ENCODE measurements at regions not wholly inside any gene's neighbourhood (a gene's known extent, or its start where the extent isn't known, plus 50 kb on each side); places are given as distances from the start of the nearest gene placed in this dataset.

- ATAC-seq (ENCODE audit: poor library complexity) (no peak), DNase-seq (no peak)
- intact Hi-C loops (cut with DNase I), result no loop called here
These were observed 125.3 kb upstream of the ABCA1 start for GRCh38 chr9:105053209-105053652.

GRCh38 chr9:105054491-105054890 lies 126.5 kb upstream of the ABCA1 start:
- peak; percentile 27 for ATAC-seq (ENCODE audit: poor library complexity)
- intact Hi-C loops (cut with DNase I), result no loop called here
- no peak for DNase-seq

GRCh38 chr9:105055917-105056316 lies 128.0 kb upstream of the ABCA1 start:
- intact Hi-C loops (cut with DNase I), result no loop called here
- DNase-seq (no peak), ATAC-seq (ENCODE audit: poor library complexity) (no peak)

GRCh38 chr9:105057551-105057950 lies 129.6 kb upstream of the ABCA1 start:
- DNase-seq, result no peak
- intact Hi-C loops (cut with DNase I), result no loop called here
- no peak for ATAC-seq (ENCODE audit: poor library complexity)

GRCh38 chr9:105059252-105059651 lies 131.3 kb upstream of the ABCA1 start:
- intact Hi-C loops (cut with DNase I), result no loop called here
- DNase-seq (no peak), ATAC-seq (ENCODE audit: poor library complexity) (no peak)

GRCh38 chr9:105062222-105062855 lies 134.4 kb upstream of the ABCA1 start:
- intact Hi-C loops (cut with DNase I), result no loop called here
- ATAC-seq (ENCODE audit: poor library complexity), result no peak
- no peak for DNase-seq

- DNase-seq, result peak; percentile 94
- ATAC-seq (ENCODE audit: poor library complexity), result peak; percentile 98
- intact Hi-C loops (cut with DNase I), result no loop called here
These were observed 136.5 kb upstream of the ABCA1 start for GRCh38 chr9:105064248-105065097.

GRCh38 chr9:105065098-105066088 lies 137.4 kb upstream of the ABCA1 start:
- DNase-seq, result no peak
- intact Hi-C loops (cut with DNase I), result no loop called here
- ATAC-seq (ENCODE audit: poor library complexity), result no peak

- intact Hi-C loops (cut with DNase I), result no loop called here
- ATAC-seq (ENCODE audit: poor library complexity), result no peak
- no peak for DNase-seq
These were observed 138.4 kb upstream of the ABCA1 start for GRCh38 chr9:105066275-105066865.

- intact Hi-C loops (cut with DNase I), result no loop called here
- ATAC-seq (ENCODE audit: poor library complexity) (no peak), DNase-seq (no peak)
These were observed 140.1 kb upstream of the ABCA1 start for GRCh38 chr9:105067895-105068580.

- DNase-seq (no peak), ATAC-seq (ENCODE audit: poor library complexity) (no peak)
- intact Hi-C loops (cut with DNase I), result no loop called here
These were observed 141.3 kb upstream of the ABCA1 start for GRCh38 chr9:105069285-105069684.

- intact Hi-C loops (cut with DNase I), result no loop called here
- no peak for ATAC-seq (ENCODE audit: poor library complexity)
- DNase-seq, result no peak
These were observed 141.7 kb upstream of the ABCA1 start for GRCh38 chr9:105069696-105070095.

- intact Hi-C loops (cut with DNase I), result no loop called here
- no peak for ATAC-seq (ENCODE audit: poor library complexity)
- no peak for DNase-seq
These were observed 142.2 kb upstream of the ABCA1 start for GRCh38 chr9:105070176-105070575.

- DNase-seq (no peak), ATAC-seq (ENCODE audit: poor library complexity) (no peak)
- intact Hi-C loops (cut with DNase I), result no loop called here
These were observed 144.5 kb upstream of the ABCA1 start for GRCh38 chr9:105072476-105072875.

- intact Hi-C loops (cut with DNase I), result no loop called here
- ATAC-seq (ENCODE audit: poor library complexity) (no peak), DNase-seq (no peak)
These were observed 145.2 kb upstream of the ABCA1 start for GRCh38 chr9:105073147-105073546.

- ATAC-seq (ENCODE audit: poor library complexity) (no peak), DNase-seq (no peak)
- intact Hi-C loops (cut with DNase I), result no loop called here
These were observed 146.5 kb upstream of the ABCA1 start for GRCh38 chr9:105074491-105074890.

- DNase-seq, result no peak
- ATAC-seq (ENCODE audit: poor library complexity), result no peak
- intact Hi-C loops (cut with DNase I), result no loop called here
These were observed 148.8 kb upstream of the ABCA1 start for GRCh38 chr9:105076729-105077128.

GRCh38 chr9:105079457-105079856 lies 151.5 kb upstream of the ABCA1 start:
- DNase-seq, result no peak
- intact Hi-C loops (cut with DNase I), result no loop called here
- ATAC-seq (ENCODE audit: poor library complexity), result no peak
